ENCODE measurements at regions not wholly inside any gene's neighbourhood (a gene's known extent, or its start where the extent isn't known, plus 50 kb on each side); places are given as distances from the start of the nearest gene placed in this dataset.

DNA sequence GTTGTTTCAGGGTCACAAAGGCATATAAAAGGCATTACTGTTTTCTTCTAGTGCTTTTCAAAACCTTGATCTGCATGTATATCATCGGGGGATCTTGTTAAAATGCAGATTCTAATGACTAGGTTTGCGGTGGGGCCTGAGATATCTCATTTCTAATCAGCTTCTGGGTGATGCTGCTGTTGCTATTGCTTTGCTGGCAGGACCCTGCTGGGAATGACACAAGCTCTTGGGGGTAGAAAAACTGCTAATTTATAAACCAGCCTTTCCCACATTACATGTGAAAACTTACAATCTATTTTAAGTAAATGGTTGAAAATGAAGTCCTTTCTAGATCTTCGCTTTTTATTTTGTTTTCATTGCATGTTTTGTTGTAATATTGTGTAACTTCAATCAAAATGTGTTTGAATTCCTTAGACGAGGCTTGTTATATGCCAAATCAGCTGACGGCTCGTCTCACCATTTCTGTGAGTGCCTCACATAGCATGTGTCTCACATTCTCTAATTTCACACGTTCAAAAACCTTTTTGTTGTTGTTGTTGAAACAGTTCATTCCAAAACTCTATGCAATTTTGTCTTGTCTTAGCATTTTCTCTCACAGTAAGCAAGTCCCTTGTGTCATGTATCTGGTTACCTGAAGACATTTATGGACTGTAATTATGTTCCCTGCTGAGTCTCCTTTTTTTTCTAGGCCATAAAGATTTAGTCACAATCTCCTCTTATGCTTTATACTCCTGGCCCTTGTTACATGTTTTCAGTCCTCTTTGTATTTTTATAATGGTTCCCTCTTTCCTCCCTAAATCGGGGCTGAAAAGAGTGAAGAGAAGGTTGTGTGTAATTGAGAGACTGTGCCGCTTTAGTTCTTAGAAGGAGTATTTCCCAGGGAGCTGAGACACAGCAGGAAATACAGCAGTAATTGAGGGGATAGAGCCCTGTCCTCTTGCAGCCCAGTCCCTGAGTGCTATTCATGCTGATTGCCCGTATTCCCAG is 521.0 kb upstream of the SEMA6A start:
- no peak for DNase-seq

DNA sequence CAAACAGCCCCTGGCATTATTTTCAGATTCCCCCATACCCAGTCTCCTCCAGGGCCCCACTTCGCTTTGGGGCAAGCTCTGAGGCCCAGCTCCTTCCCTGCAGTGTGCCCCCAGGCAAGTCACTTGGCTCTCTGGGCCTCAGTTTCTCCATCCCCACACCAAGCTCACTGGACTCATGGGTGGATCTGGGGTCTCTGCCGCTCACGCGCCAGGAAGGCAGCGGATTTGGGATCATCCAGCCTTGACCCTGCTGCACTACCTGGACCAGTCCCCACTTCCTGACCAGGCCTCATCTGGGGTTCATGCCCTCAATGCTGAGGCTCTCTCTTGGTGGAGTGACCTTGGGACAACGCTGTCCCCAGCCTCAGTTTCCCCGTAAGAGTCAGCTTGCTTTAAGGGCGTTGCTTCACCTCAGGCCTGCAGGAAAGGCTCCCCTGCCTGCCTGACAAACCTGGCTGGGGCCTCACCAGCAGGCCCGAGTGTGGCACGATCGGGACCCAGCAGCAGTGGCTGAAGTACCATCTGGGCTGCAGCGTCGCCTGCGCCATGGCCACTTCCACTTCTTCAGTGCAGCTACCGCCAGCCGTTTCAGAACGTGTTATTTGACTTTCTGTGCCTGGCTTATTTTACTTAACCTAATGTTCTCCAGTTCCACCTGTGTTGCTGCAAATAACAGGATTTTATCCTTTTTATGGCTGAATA is 519.6 kb upstream of the SEMA6A start:
- no peak for DNase-seq

DNA sequence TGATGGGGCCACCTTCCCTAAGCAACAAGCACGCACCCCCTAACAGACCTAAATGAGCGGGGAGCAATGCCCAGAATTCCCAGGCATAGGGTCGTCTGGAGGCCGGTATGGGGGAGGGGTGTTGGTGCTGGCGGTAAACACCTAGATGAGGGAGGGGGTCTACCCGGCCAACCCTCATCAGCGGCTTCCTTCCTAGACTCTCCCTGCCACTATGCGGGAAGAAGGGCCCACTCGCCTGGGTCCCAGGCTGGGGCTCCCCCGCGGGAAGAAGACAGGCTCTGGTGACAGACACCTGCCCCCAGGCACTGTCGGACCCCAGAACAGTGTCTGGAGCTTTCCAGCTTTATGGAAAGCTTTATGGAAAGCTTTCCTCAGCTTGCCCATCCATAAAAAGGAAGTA is 519.0 kb upstream of the SEMA6A start:
- DNase-seq, result no peak

DNA sequence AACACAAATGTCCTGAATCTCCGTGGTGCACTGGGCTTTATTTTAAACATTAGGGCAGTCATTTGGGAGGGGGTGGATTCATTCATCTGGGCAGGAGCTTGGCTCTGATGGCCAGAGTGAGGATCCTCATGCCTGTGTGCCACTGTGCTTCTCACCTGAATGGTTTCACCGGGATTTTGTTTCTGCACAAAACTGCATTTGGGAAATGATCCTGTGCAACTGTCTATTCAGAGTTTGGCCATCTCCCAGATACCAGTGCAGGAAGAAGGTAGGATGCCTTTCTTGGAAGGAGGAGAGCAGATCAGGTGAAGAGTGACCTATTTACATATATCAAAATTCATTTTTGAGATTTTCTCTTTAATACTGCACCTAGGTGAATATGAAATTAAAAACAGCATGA is 514.4 kb upstream of the SEMA6A start:
- no peak for DNase-seq

DNA sequence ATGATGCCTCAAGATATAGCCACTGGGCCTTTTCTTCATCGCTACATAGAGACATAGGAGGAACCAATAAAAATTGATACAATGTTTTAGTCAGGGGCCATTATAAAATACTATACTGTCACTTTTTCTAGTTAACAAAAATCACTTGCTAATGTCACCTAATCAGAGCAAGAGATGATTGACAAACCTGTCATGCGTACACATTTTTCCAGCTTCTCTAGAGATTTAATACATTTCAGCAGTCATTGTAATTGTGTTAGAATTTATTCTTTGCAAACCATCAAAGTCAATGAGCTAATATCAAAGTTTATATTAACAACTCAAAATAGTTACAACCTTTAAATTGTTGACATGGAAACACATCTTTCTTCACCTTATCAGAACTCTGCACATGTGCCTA is 513.6 kb upstream of the SEMA6A start:
- no peak for DNase-seq

DNA sequence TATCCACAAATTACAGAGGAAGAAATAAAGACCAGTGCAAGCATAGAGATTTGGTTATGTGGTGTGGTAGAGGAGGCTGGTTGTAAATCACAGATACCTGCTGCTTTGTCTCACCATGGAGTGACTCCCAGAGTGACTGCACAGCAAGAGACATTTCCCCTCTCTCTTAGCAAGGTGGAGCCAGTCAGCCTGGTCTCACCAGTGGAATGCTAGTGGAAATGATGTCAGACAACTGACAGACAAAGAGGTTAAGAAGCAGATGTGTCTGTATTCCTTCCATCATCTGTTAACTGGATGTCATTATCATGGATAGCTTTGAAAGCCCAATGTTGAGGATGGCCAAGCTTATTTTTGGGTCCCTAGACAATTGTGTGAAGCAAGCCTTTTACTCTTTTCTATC is 509.4 kb upstream of the SEMA6A start:
- no peak for DNase-seq

DNA sequence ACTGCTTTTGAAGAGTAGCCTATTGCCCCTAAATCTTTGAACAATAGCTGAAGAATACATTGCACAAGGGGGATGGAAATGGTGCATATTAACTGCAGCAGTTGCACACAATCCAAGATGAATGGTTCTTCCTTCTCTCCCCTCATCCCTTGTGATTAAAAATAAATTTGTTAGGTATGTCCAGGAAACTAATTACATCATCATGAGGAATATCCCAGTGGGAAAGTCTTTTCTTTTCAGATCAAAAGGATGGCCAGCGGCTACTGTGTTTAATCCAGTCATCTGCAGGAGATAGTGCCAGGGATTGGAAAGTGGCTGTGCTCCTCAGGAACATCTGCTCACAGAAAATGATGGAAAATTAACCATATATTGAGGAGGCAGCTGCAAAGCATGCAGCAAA is 508.4 kb upstream of the SEMA6A start:
- no peak for DNase-seq

DNA sequence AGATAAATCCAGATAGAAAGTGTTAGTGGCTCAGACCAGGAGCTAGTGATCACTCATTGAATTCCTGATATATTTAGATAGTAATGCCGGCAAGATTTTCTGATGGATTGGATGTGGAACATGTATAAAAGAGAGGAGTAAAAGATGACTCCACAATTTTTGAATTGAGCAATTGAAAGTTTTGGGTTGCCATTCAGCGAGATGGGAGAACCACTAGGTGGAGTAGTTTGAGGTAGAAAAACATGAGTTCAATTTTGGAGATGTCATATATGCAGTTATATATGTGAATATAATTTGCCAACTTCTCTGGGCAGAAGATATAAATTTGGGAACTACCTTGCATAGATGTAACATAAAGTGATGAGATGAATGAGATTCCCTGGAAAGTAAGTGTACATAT is 502.5 kb upstream of the SEMA6A start:
- DNase-seq, result no peak

DNA sequence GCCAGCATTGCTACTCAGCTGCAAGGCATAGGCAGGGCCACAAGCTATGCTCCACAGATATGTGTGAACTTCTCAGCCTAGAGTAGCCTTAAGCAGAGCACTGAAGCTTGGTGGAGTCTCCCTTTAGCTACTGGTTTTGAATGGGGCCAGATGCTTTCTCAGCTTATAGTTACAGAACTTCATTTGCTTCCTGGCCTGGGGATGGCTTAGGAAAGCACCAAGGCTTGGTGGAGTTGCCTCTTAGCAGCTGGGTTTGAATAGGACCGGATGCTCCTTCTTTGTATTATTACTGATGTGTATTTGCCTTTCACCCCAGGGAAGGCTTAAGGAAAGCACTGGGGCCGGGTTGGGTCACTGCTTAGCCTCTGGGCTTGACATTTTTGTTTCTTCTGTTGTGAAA is 497.8 kb upstream of the SEMA6A start:
- DNase-seq, result no peak

DNA sequence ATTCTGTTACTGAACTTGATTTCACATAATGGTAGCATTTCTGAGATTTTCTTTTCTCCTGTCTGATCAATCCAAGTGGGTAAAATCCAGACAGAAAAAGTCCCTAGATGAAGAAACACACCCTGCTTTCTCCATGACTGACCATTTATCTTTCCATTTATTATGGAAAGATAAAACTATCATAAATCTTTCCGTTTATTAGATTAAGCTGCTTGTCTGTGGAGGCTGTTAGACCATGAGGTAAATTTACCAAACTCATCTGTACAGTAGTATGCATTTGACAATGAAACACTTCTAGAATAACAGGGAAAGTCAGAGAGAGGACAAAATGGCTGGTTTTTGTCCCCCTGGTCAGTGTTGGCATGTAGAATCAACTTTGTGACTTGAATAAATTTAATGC is 491.2 kb upstream of the SEMA6A start:
- DNase-seq, result no peak

DNA sequence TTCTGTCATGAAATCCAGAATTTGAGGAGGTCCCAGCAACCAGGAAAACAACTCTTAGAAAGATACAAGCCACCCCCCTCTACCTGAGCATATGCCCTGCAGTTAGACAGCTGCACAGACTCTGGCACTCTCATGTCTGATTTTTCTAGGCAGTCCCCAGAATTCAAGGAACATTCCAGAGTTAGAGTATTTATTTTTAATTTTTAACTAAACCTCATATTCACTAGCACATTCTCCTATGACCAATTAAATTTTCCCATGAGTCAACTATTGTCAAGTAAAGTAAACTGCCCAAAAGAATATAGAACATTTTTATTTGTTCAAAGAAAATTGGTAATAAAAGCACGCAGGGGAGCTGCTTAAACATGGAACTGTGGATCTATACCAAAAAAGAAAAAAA is 490.5 kb upstream of the SEMA6A start:
- no peak for DNase-seq

DNA sequence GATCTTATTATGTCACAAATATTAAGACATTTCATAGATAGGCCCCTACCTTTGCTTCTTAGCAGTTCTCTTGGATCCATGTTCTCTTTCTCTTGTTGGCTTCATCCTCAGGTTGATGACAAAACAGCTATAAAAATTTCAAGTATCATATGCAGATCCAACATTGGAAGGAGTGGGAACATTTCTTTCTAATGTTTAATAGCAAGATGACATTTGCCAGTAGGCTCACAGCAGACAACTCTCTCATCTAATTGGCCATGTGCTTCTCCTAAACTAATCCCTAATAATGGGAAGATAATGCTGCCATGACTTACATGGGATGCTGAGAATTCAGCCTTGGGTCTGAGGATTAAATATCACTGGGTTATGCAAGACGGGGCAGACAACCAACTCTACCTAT is 485.5 kb upstream of the SEMA6A start:
- no peak for DNase-seq

DNA sequence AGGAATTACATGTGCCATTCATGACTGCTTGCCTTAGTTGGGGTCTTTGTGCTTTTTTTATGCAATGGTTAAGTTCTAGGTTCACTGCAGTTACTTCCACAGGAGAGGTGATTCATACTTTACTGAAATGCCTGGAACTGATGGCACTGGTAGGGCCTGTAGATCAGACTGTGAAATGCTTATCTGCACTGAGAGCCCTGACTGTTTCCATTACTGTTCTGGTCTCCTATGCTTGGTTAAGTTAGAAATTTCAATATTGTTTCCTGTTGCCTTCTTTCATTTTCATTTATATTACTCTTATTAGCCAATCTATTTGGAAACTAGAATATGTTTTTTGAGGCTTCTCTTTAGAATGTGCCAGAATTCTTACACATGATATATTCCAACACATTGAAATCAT is 484.1 kb upstream of the SEMA6A start:
- no peak for DNase-seq

DNA sequence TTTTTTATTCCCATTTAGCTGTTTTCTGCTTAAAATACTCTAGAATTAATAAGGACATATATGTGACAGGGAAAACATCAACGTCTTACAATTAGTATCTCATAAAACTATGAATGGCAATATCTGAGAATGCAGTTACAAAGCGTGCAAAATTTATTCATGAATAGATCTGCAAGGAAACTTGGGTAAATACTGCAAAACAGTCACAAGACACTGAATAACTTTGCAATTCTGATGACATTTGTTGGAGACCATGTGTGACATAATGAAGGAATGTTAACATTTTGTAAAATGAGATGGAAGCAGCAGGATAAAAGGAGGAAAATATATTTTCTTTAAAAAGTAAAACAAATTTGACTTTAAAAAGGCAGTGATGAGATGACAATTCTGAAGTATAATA is 480.9 kb upstream of the SEMA6A start:
- DNase-seq, result no peak

DNA sequence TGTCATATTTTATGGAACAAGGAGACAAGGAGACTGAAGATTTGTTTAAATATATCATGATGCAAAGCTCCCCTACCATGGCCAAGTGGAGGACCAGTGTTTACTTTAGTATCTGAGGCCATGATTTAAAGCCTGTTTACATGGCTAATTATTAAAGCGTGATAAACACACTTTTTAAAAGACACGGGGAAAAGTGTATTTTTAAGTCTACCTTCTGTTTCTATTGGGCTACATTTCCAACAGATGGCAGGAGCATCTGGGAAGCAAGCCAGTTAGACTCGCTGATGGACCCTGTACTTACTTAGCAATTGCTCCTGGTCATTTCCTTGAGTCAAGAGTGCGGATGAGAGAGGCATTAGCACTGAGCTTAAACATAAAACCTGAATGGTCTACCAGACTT is 480.3 kb upstream of the SEMA6A start:
- no peak for DNase-seq

DNA sequence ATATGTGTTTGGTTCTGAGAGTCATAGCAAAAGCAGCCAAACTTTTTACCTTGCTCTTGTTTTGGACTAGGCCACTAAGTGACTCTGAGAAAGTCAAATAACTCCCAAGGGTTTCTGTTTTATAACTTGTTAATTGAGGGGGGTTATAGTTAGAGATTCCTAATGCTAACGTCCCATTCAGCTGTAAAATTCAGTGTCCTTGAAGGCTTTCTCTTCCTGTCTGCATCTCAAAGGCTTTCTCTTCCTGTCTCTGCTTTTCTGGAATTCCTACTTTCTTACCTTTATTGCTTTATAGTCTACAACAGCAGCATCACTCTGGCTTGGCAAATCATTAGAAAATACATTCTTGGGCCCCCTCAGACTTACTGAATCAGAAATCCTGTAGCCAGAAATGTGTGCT is 479.5 kb upstream of the SEMA6A start:
- no peak for DNase-seq

DNA sequence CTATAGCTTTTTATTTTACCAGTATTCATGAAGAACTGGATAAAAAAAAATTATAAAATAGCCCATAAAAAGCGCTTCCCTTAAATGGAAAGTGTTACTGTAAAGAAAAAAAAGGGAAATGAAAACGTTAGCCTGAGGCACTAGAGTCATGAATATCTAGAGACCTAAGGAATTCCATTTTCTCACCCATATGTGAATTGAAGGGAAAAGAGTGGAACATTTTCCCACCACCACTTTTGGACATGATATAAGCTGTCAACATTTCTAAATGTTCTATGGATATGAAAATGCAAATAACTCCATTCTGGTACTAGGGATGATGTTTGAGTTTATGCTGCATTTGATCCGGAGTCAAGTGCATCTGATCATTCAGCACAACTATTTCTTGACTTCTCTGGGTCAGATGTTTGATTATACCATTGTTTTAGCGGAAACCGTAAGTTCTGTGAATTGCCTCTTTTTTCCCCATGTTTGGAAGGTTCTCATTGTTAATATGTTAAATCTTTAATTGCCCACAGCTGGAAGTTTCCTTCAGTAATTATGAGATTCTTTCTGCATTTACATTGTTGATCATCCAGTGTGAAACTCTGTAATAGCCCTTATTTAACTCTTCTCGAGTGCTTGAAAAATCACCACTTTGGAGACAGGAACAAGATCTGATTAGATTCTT is 467.4 kb upstream of the SEMA6A start:
- no peak for DNase-seq

DNA sequence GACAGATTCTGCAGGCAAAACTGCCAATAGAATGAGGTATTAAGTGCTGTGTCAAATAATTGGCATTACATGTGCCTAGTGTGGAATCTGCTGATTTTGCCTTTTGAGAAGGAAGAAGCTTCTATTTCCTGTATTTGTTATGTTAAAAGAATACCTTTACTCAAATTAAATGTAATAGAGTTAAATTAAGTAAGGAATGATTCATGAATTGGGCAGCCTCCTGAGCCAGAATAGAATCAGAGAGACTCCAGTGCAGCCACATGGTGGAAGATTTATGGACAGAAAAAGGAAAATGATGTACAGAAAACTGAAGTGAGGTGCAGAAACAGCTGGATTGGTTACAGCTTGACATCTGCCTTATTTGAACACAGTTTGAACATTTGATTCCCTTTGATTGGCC is 464.4 kb upstream of the SEMA6A start:
- DNase-seq, result no peak

DNA sequence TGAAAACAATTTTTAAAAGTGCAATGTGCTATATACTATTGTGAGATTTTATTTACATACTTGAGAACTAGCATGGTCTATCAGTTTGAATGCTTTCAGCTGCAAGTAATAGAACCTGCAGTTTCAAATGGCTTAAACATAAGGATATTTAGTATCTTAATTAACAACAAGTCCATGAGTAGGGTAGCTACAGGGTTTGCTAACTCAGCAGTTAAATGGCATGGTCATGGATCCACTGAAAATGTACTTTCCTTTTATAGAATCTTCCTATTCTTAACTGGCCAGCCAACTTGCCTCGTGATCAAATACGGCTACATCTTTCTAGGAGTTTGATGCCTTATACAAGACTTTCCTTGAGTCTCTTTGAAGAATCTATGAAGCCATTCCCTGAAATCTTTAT is 452.8 kb upstream of the SEMA6A start:
- no peak for DNase-seq

DNA sequence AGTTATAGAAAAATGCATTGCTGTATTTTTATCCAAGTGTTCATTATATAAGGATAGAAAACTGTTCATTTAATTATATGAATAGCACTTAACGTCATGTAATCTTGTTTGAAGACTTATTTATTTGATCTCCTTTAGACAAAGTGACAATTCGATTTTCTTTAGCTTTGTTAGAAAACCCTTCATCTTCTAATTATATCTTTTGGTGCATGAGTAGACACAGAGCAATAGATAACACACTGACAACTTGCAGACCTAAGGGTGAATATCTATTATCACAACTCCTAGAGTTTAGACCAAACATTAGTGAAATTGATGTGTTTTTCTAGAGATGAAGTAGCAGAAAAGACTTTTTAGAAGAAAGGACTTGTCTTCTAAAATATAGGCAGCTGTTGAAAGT is 446.4 kb upstream of the SEMA6A start:
- DNase-seq, result no peak

DNA sequence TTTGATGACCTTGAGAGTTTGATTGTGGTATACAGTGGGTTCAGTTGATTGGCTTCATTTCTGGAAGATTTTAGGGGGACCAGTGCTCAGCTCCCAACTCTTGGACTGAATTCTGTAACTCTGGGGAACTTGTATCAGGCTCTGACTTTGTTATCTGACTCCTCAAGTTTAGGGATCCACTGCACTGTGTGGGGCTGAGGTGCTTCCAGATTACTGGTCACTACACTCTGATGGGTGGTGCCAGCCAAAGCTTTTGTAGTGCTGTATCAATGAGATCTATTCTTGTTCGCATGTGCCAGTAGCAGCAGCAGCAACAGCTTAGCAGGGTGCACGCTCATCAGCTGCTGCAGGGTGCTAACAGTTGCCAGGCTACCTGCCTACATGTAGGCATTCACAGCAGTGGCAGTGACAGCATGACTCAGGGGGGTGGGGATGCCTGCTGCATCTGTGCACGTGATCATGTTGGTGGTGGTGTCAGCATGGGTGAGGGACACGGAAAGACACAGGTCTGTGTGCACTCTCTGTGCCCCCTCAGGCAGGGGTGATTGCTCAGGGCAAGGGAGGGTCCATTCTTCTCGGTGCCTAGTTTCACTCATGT is 438.8 kb upstream of the SEMA6A start:
- no peak for DNase-seq

DNA sequence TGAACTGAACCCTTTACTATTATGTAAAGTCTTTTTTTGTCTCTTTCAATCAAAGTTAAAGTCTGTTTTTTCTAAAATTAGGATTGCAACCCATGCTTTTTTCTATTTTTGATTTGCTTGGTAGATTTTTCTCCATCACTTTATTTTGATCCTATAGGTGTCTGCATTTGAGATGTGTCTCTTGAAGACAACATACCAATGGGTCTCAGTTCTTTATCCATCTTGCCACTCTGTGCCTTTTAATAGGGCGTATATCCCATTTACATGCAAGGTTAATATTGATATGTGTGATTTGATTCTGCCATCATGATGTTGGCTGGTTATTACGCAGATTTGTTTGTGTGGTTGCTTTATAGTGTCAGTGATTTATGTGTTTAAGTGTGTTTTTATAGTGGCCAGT is 436.0 kb upstream of the SEMA6A start:
- DNase-seq, result no peak

DNA sequence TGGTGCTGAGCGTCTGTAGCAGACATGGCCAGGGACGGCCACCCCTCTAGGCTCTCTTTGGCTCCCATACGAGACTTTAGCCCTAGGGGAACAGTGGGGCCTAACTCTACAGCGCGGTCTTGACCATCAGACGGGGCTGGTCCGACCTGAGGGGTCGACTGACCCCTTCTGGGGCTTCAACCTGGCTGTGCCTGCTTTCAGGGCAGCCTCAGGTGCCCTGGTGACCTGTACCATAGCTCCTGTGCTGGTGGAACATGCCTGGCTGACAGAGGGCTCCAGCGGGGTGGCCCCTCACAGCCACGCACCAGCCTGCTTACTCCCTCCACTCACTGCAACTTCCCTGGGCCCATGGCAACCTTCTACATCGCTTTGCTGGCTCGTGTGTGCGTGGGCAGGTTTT is 423.4 kb upstream of the SEMA6A start:
- no peak for DNase-seq

DNA sequence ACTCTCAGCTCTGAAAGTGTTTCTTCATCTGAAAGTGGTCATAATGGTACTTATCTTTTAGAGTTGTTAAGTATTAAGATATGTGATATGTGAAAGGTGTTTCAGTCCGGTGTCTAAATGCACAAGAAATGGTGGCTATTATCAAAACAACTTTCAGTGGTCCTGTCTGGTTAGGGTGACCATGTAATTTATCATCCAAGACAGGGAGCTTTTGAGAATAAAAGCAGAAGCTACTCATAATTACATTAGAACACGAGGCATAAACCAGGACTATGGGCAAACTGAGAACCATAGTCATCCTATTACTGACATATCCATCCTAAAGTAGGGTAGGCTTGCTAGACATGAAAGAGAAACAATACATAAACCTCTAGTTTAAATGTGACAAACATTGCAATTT is 418.1 kb upstream of the SEMA6A start:
- DNase-seq, result no peak

Measured in left hindlimb (tissue), 1 donor.